ENCODE measurements at regions not wholly inside any gene's neighbourhood (a gene's known extent, or its start where the extent isn't known, plus 50 kb on each side); places are given as distances from the start of the nearest gene placed in this dataset.
A peak's percentile ranks its signal among the peaks of the same experiment; 100 is the strongest.

DNA sequence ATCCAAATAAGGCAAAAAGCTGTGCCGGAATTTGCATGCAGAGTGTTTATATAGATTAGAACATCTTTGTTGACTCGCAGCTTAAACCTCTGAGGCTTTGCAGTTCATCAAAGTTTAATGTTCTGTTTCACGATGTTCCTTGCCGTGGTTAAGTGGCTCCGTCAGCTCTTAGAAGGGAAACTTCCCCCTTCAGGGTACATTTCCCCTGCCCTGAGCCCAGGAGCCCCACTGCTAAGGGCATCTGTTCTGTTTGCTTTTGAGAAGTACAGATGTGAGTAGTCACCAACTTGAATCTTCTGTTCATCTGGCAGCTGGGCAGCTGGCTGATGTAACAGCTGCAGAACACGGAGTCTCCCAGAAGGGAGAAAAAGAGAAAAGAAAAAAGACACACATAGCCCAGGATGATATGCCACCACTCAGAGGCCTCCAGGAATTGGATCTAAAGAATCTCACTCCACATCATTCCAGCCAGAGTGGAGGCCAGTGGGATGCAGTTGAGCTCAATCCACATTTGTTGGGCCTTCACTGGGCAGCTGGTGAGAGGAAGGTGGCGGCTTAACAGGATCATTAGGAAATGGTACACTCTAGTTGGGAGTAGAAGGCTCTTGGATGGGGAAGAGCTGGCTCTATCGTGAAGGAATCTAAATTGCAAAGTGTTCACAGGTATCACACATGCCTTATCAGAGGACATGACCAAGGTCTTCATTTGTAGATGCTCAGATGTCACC, 178.7 kb upstream of the RBPJ start:
- DNase-seq = peak; percentile 18

DNA sequence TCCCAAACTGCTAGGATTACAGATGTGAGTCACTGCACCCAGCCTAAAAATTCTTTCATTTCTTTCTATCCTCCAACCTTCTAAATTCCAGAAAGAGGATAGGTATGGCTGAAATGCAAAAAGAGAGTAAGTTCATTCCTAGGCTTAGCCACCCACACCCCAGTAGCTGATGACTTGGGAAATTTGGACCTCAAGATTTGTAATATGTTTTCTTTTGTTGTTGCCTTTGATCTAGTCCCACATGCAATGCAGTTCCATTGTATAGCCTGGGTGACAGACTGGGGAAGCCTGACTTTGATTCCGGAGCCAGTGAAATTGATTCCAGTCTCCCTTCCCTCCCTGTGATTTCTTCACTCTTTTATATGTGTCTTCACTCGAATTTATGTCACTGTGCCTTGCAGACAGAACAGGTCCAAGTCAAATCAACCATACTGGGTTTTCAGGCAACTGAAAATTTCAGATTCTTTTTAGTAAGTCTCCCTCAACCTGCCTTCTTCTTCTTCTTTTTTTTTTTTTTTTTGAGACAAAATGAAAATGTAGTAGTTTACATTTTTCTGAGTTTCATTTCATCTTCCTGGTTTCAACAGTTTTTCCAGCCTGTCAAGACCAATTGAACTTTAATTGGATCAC, 176.2 kb upstream of the RBPJ start:
- no peak for DNase-seq

GRCh38 chr4:26145212-26145611, 175.6 kb upstream of the RBPJ start:
- no peak for DNase-seq

- no peak for DNase-seq
These were observed 171.9 kb upstream of the RBPJ start for GRCh38 chr4:26148927-26149326.

GRCh38 chr4:26150948-26151347, 169.9 kb upstream of the RBPJ start:
- DNase-seq = peak; percentile 81

GRCh38 chr4:26151615-26152014, 169.2 kb upstream of the RBPJ start:
- no peak for DNase-seq

DNA sequence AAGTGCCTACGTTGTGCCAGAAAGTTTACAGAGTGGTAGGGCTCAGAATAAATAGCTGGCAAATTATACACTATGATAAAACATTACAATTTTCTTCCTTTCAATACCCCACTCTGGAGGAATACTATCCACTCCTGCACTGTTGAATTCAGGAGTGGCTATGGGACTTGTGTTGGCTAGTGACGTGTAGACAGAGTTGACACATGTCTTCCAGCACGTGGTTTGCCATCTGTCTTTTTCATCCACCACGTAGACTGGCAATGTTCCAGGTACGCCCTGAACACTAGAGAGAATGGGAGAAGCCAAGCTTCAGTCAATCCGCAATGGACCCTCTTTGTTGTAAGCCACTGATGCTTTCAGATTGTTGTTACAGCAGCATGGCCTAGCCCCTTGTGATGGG, 168.8 kb upstream of the RBPJ start:
- DNase-seq = peak; percentile 25

GRCh38 chr4:26157541-26157940, 163.3 kb upstream of the RBPJ start:
- DNase-seq = no peak

- no peak for DNase-seq
These were observed 160.2 kb upstream of the RBPJ start for GRCh38 chr4:26160591-26160990.

DNA sequence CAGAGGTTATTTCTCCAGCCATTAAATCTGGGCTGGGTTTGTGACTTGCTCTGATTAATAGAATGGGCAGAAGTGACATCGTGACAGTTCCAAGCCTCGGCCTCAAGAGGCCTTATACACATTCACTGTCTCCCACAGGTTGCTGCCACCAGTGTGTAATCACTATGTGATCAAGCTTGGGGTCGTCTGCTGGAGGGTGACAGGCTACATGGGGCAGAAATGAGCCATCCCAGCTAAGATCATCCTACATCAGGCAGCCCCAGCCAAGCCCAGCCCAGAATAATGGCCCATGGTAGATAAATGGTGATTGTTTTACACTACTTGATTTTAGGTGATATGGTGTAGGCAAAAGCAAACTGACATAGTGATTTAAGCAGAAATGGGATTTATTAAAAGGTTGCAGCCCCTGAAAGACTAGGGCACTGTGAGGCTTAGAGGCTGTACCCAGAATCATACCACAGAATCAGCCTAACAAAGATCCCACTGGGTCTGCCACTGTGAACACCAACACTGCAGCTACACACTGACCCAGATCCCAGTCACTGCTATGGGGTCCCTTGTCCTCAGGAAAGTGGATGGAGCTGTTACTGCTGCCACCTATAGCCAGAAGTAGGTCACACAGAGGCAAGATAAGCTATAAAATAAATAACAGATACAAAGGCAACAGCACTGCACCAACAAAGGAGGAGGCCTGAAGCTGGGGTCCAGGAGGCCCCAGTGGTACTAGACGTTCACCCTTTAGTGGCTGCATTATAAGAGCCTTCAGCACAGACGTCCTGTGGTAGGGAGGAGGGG, 159.6 kb upstream of the RBPJ start:
- peak; percentile 32 for DNase-seq

DNA sequence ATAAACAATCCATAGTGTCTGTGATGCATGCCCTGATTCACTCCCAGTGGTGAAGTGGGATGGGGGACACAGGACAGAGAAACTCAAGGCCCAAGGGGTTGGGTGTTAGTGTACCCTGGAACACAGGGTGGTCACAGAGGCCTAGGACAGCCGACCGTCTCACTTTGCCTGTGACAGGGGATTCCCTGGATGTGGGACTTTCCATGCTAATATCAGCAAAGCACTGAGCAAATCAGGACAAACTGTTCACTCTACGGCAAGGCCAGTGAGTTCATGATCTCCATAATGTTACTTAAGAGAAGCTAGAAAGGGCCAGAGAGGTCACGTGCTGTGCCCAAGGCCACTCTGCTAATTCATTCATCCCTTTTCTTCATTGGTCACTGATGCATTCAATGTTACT, 158.7 kb upstream of the RBPJ start:
- DNase-seq = no peak

DNA sequence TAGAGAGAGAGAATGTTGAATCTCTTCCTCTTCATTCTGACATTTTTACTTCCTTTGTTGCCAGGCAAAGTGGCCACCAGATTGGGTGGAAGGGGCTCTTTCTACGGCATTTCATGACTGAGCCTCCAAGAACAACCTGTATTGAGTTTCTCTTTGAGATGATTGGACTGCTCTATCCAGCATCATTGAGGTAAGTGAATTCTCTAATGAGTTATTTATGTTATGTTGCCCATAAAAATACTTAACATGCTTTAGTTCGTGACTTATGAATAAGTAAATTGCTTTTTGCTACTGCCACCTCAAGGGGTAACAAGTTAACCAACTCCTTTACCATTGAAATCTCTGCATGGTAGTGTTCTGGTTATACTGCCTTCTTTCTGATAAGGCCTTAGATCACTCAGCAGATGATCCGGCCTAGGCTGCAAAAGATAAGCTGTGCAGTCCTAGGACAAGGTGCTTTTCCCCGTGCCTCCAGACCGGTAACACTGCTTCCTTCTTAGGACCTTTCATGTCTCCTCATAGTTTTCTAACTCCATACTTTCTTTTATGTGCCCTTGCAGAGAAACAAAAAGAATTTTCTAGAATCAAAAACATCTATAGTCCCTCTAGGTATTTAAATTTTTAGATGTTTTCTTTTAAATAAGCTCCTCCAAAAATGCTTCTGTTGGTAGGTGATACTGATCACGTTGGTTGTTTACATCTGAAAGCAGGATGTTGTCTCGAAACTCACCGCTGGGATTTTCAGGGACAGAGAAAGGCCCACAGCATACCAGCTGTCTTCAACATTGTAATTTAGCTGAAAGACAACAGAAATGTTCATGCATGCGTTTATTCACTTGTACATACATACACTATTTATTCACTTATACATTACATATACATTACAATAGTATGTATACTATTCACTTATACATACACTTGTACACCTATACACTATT, 157.1 kb upstream of the RBPJ start:
- no peak for DNase-seq

DNA sequence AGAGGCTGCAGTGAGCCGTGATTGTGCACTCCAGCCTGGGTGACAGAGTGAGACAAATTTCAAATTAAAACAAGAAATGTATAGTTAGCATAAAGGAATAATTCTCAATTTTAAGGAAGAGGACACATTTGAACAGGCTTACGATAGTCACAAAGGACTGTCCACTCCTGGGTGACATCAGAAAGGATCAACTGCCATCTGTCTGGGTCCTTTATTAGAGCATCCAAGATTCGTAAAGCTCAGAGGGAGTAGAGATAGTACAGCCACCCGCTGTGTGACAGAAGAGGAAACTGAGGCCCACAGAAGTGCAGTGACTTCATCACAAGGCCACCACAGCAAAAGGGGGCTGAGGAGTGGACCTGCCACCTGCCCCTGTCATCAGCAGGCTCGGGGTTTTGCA, 149.3 kb upstream of the RBPJ start:
- DNase-seq = no peak

- no peak for DNase-seq
These were observed 148.9 kb upstream of the RBPJ start for GRCh38 chr4:26171941-26172340.

- no peak for DNase-seq
These were observed 147.2 kb upstream of the RBPJ start for GRCh38 chr4:26173619-26174018.

DNA sequence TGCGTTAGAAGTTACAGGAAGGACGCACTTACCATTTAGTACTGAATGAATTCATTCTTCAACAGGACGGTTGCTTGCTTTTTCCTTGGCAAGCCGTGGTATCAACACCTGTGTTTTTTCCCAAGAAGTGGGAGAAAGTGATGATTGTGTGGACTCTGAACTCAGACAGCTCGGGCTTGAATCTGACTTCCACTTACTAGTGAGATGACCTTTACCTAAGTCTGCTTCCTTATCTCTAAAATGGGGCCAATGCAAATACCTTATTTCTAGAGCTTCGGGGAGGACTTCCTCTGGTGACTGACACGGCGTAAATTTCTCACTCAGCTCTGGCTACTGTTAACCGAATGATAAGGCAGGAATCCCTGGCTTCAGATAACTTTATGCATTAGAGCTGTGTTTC, 146.8 kb upstream of the RBPJ start:
- no peak for DNase-seq

- peak; percentile 38 for DNase-seq
These were observed 145.6 kb upstream of the RBPJ start for GRCh38 chr4:26175006-26175786.

- DNase-seq = no peak
These were observed 144.8 kb upstream of the RBPJ start for GRCh38 chr4:26175905-26176470.

GRCh38 chr4:26176598-26177149, 144.1 kb upstream of the RBPJ start:
- DNase-seq = no peak

GRCh38 chr4:26178854-26179253, 142.0 kb upstream of the RBPJ start:
- DNase-seq = no peak

DNA sequence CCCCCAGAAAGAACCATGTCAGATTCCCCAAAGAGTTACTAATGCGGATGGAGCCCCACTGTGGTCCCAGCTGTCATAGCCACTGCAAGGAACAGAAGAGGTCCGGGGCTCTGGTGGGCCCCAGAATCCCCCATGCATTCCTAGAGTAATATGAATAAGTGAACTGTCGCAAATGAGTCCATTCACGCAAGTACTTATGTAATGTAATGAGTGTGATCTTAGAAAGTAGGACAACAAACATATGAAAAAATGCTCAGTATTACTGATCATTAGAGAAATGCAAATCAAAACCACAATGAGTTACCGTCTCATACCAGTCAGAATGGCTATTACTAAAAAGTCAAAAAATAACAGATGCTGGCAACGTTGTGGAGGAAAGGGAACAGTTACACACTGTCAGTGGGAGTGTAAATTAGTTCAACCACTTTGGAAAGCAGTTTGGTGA, 141.5 kb upstream of the RBPJ start:
- DNase-seq = peak; percentile 56
